ENCODE measurements at regions not wholly inside any gene's neighbourhood (a gene's known extent, or its start where the extent isn't known, plus 50 kb on each side); places are given as distances from the start of the nearest gene placed in this dataset.

- TF ChIP-seq POLR2A (IDR thresholded peaks at IDR 0.05; ENCODE audit: low read length) (no peak), GATA1 (IDR thresholded peaks at IDR 0.05; ENCODE audit: low read depth, low read length) (no peak)
Measured at GRCh38 chr9:90198956-90199355, 443.7 kb downstream of the DIRAS2 start.
